ENCODE measurements at regions not wholly inside any gene's neighbourhood (a gene's known extent, or its start where the extent isn't known, plus 50 kb on each side); places are given as distances from the start of the nearest gene placed in this dataset.

GRCh38 chr6:113487489-113488058 lies 369.6 kb upstream of the MARCKS start:
- no peak for DNase-seq

DNA sequence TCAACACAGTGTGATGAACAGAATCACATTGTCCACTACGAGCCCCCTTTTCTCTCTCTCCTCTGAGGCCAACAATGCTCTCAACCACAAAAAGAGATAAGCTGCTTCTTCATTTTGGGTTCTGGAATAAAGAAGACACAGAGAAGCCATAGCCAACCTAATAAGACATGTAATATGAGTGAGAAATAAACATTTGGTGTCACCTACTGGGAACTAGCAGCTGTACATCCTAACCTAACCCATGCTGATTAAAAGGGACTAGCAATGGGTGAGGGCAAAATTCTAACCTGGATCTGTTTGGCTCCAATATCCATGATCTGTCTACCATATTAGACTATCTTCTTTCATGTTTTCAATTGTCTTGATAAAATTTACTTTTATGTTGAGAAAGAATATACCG lies 369.1 kb upstream of the MARCKS start:
- DNase-seq, result no peak

- DNase-seq, result no peak
Measured at GRCh38 chr6:113488812-113489685, 368.1 kb upstream of the MARCKS start.

DNA sequence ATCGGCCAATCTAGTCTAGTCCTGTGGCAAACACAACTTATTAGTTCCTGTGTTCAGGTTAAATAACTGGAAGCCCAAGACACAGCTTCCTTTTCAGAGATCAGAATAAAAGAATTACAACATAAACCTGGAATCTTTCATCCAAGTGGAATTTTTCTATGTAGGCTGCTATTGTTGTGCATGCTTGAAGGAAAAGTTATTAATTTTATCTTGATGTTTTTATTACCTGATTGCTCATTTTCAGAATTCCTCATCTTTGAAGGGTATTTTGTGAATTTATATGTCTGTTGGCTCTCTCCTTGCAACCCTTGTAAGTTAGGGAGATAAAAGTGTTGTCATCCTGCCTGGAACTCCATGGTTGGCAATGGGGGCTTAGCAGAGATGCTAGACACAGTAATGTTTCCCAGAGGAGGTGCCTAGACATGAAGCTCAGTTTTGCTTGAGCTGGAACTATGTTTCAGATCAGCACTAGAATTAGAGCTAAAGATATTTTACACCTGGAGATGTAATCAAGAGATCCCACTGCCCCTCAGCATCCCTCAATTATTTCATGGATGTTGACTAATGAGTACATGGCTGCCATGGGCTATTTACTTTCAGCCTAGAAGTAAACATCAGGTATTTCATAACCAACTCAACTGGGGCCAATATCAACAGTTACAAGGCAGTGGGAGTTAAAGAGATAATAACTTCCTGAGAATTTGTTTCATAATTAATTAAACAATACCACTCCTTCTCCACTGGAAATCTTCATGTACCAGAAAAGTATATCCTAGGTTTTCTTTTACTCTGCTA lies 367.0 kb upstream of the MARCKS start:
- DNase-seq, result no peak

GRCh38 chr6:113491376-113491775 lies 365.8 kb upstream of the MARCKS start:
- no peak for DNase-seq

DNA sequence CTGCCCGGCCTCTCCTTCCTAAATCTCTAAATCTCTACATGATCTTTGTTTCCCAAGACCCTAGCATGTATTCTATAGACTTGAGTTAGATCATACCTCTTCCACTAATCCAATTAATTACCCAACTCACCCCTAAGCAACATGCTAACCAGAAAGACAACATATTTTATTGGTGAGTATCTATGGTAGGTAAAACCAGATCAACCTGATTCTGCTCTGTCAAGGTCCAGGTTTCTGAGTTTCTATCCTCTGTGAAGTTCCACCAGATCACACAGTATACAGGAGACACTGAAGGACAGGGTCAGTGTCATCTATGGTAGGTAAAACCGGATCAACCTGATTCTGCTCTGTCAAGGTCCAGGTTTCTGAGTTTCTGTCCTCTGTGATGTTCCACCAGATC lies 363.2 kb upstream of the MARCKS start:
- DNase-seq, result no peak

GRCh38 chr6:113495521-113495920 lies 361.6 kb upstream of the MARCKS start:
- DNase-seq, result no peak

DNA sequence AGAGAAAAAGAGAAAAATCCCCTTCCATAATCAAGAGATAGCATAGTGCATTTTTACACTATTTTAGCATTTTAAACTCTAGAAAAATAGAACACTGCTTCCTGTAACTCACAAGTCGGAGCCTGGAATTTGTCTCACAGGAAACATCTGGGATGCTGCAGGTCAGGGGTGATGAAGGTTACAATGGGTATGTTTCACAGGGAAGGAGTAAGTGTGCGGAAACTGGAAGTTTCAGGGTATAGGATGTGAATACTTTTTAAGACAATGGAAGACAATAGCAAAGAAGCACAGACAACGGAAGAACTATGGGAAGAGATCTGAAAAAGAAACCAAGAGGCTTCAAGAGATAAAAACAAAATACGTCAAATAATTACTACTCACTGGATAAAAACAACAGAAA lies 361.0 kb upstream of the MARCKS start:
- DNase-seq, result no peak

- no peak for DNase-seq
Measured at GRCh38 chr6:113500221-113500620, 356.9 kb upstream of the MARCKS start.

DNA sequence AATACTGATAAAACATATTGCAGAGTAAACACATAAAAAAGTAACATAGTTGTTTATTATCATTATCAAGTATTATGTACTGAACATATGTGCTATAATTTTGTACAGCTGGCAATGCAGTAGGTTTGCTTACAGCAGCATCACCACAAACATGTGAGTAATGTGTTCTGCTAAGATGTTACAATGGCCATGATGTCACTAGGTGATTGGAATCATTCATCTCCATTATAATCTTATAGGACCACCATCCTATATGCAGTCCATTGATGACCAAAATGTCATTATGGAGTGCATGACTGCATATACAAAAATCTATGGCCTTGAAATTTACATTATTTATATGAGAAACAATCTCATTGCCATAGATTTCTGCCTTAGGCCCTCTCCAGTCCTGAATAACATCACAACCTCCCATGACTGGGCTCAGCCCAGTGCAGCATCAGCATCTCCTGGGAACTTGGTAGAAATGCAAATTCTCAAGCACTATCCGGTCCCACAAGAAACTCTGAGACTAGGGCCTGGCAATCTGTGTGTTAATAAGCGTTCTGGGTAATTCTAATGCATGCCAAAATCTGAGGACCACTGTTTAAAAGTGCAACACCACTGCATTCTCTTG lies 352.0 kb upstream of the MARCKS start:
- no peak for DNase-seq

DNA sequence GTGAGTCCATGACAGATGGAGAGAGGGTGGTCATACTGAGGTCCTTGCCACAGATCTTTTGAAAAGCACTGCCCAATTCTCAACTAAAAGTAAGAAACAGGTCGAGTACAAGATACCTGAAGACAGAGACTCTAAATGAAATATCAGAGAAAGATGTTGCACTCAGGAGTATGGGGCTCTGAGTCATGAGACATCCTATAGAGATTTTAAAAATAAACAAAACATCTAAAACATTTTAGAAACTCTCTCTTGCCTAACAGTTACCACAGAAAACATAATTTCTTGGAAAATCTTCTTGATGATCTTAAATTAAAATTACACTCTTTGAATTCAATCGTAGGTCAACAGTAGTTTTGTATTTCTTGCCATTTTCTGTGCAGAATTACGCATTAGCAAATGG lies 348.9 kb upstream of the MARCKS start:
- DNase-seq, result no peak

GRCh38 chr6:113511100-113511499 lies 346.0 kb upstream of the MARCKS start:
- DNase-seq, result no peak

DNA sequence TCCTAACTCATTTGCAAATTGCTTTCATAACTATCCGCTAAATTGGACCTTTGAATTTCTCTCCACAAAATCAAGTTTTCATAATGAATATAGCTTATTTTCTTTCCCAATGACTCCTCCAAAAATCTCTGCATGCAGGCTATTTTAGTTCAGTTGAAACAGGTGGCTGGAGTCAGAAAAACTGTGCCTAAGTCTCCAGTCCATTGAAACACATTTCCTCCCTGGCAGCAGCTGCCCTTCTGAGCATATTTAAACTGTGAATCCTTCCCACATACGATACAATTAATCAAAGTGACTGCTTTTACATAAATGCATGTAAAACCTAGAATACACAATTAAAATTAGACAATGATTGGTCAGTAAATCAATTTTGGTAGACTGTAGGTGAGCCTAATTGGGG lies 344.6 kb upstream of the MARCKS start:
- DNase-seq, result no peak

DNA sequence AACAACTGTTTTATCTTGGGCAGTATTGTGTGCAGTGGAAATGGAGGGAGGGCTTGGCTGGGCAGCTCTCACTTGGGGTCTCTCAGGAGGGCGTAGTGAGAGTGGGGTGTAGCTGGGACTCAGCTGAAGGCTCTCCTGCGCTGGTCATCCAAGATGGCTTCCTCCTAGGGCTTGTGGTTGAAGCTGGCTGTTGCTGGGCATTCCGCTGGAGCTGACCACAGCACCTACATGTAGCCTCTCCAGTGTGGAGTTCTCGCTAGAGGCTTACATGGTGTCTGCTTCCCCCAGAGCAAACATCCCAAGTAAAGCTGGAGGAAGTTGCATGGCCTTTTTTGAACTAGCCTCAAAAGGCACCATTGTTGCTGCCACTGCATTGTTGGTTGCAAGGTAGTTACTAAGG lies 344.1 kb upstream of the MARCKS start:
- no peak for DNase-seq

DNA sequence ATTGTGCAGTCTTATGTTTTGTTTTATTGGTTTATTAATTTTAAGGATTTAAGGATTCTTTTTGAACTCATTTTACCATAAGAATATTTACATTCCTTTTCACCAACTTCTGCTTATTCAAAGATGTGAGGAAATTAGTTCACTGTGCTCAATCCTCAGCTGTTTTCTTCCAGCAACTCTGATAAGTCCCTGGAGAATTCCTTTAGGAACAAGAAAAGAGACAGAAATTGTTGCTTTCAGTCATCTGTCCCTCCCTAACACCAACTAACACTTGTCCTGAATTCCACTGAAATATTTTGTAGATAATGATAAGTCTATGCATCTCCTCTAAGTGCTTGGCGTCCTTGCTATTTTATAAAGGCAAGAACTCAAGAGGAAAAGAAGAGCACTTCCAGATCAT lies 334.8 kb upstream of the MARCKS start:
- DNase-seq, result no peak

DNA sequence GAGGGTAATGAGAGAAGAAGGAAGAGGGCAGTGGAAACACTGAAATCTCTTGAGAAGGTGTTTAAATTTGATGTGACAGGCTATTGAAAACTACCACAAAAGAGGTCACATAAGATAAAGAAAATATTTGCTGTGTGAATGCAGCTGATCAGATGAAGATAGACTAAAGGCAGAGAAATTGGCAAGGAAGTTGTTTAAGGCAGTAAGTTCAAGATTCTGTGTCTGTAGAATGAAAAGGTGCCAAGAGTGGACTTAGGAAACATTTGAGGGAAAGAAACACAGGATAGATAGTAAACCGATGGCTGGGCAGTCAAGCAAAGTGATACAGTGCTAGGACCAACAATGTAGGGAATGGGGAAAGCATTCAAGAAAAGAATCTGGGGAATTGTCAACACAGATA lies 332.3 kb upstream of the MARCKS start:
- DNase-seq, result no peak

GRCh38 chr6:113526553-113526952 lies 330.6 kb upstream of the MARCKS start:
- no peak for DNase-seq

GRCh38 chr6:113526995-113527394 lies 330.1 kb upstream of the MARCKS start:
- DNase-seq, result no peak

DNA sequence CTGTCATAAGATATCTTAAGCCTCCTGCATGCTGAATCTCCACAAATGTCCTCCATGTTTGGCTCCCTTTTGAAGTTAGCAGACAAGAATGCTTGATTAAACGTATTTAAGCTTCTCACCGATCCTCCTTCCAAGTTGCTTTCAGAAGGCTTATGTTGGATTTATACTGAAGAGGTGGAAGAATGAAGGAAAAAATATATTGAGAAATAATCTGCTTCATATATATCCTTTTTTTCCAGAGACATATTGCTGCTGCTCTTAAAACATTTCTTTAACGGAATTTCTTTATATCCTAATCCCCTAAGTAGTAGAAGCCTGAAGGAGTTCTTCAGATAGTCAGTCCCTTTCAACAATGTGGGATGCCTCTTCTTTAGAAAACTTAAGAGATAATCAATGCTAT lies 329.0 kb upstream of the MARCKS start:
- DNase-seq, result no peak

- DNase-seq, result no peak
Measured at GRCh38 chr6:113529196-113529595, 327.9 kb upstream of the MARCKS start.

DNA sequence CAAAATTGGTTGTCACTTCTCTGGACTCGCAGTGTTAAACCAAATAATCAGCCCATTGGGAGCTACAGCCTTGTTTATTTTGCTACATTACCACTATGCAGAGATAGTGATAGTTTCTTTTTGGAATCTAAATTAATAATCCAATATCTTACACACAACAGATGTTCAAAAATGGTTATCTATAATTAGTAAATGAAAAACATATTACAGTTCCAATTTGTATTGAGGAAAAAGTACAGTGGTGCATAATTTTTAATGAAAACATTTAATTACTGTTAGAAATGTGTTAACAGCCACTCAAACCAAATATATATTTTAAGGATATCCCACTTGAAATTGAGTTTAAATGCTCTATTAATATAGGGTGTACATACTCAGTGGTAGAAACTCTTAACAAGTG lies 327.3 kb upstream of the MARCKS start:
- DNase-seq, result no peak

GRCh38 chr6:113530769-113531168 lies 326.4 kb upstream of the MARCKS start:
- DNase-seq, result no peak

- no peak for DNase-seq
Measured at GRCh38 chr6:113539202-113539601, 317.9 kb upstream of the MARCKS start.

DNA sequence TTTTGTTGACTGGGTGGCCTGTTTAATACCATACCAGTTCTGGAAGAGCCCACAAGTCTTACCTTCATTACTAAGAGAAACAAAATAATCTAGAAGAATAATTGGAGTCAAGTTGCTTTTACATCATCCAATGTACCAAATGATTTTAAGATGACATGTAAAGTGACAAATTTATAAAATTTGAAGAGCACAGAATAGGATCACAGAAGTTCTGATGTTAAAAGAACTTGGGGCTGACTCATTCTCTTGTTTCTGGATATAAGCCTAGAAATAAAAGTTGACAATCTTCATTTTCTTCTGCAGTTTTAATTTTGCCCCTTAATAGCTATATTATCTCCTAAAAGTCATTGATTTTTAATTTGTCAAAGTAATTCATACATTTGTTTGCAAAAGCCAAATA lies 317.5 kb upstream of the MARCKS start:
- DNase-seq, result no peak
